HG03045 (cell line): ENCODE measurements at regions not wholly inside any gene's neighbourhood (a gene's known extent, or its start where the extent isn't known, plus 50 kb on each side); places are given as distances from the start of the nearest gene placed in this dataset.

Experiments
- ATAC-seq: cut with Tn5 transposase; IDR thresholded peaks from one replicate; pipeline ENCODE4 v1.9.1; 2021; ENCODE audit warnings: mild to moderate bottlenecking, moderate library complexity; ENCODE audit not compliant: unreplicated experiment

DNA sequence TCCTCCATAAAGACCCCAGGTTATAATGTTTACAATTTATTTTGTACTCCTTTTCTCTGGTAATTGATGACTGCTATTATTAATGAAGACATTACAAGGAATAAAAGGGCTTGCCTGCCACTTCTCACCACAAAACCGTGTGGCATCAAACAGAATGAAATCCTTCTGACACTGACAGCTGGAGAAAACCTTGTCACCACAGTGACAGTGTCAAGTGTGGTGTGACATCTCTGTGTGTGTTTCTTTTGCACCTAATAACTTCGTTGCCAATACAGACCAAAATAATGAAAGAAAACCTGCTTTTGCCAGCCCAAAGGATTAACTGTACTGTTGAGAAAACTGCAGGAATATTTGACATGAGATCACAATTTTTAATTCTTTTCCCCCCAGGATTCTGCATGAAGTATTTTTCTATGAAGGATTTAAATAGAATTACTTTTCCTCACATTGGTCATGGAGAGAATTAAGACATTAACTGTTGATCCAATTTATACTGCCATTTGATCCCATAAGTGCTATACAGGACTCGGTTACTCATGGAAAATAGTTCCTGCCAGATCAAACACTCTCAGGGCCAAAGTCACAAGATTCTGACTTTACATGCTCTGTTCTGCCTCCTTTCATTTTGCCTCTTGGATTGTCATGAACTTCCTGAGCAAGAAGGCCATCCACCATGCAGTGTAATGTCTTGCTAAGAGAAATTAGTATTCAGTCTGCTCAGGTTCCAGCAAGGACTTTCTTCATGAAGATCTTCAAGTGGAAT, 60.4 kb upstream of the IFNG-AS1 start:
- no peak for ATAC-seq

DNA sequence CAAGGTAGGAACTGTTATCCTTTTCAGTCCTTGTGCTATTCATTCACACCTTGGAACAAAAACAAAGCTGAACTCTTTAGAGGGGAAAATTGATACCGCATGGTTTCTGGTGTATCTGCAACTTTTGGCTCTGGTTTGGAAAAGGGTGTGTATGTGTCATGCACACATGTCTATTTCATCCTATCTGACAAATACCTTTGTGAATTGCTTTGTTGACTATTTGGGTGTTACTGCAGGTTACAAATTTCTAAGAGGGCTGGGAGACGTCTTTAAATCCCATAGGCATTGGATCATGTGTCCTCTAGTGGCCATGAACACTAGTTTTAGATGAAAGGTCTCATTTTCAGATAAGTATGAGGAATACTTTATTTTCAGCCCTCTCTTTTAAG, 59.9 kb upstream of the IFNG-AS1 start:
- ATAC-seq: no peak

DNA sequence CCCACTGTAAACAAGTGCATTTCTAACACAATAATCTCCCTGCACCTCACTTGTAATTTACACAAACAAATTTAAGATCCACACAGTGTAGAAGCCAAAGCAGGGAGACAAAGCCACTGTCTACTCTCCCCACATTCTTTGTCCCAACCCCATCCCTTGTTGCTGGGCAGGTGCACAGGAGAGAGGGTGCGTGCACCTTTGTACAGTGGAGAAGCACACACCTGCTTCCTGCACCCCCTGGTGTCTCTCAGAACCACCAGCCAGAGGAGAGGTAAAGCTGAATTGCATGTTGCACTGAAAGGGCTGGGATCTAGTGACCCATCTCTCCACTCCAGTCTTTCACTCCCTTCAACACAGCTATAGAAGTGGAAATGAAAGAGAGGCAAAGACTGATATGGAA, 51.4 kb upstream of the IFNG-AS1 start:
- no peak for ATAC-seq
